Suprapubic skin (tissue), 3 donors: ENCODE measurements at regions not wholly inside any gene's neighbourhood (a gene's known extent, or its start where the extent isn't known, plus 50 kb on each side); places are given as distances from the start of the nearest gene placed in this dataset.

Experiments
- POLR2A ChIP-seq, 2 donors: fragments of 450-650 bp; IDR thresholded peaks; one replicate each; pipeline ENCODE4 v1.6.1; 2017; ENCODE audit warnings: antibody characterized with exemption in 2 of 2, mild to moderate bottlenecking in 2 of 2, moderate library complexity in 2 of 2
- TF ChIP-seq, protein P1 (sequence below), 2 donors: fragments of 200-600 bp in 1 of 2; fragments of 450-650 bp in 1 of 2; sonication (generic) in 1 of 2; IDR thresholded peaks; one replicate each; pipeline ENCODE4 v1.5.1; 2016 to 2019; ENCODE audit warnings: antibody characterized with exemption in 2 of 2, mild to moderate bottlenecking in 1 of 2, moderate library complexity in 1 of 2

DNA sequence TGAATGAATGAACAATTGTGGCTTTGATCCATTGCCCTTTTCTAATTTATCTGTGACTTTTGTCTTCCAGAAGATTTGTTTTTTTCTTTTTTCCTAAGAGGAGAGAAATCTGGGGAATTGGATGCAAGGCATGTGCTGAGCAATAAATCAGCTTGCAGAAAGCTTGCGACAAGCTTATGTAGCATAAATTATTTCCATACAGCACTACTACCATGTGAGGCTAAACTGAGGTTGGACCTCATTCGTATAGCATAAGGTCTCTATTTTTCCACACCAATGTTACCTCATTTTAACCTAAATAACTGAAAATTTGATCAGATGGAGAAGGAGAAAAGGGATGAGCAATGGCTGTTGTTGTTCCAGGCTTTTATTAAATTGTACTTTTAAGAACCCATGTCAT lies 455.6 kb downstream of the TUSC7 start:
- no peak for TF ChIP-seq POLR2A (IDR thresholded peaks at IDR 0.05)
- TF ChIP-seq, protein P1, sequence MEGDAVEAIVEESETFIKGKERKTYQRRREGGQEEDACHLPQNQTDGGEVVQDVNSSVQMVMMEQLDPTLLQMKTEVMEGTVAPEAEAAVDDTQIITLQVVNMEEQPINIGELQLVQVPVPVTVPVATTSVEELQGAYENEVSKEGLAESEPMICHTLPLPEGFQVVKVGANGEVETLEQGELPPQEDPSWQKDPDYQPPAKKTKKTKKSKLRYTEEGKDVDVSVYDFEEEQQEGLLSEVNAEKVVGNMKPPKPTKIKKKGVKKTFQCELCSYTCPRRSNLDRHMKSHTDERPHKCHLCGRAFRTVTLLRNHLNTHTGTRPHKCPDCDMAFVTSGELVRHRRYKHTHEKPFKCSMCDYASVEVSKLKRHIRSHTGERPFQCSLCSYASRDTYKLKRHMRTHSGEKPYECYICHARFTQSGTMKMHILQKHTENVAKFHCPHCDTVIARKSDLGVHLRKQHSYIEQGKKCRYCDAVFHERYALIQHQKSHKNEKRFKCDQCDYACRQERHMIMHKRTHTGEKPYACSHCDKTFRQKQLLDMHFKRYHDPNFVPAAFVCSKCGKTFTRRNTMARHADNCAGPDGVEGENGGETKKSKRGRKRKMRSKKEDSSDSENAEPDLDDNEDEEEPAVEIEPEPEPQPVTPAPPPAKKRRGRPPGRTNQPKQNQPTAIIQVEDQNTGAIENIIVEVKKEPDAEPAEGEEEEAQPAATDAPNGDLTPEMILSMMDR (IDR thresholded peaks at IDR 0.05): no peak
